CD4-positive, alpha-beta T cell treated with Interleukin-15 for 1 hour (primary cell): ENCODE measurements at regions not wholly inside any gene's neighbourhood (a gene's known extent, or its start where the extent isn't known, plus 50 kb on each side); places are given as distances from the start of the nearest gene placed in this dataset.
"Not testable (repeated sequence)": the region's sequence is repeated elsewhere in the genome, so short reads cannot be mapped to it uniquely, and the experiment has no call there.

Source experiments
- DNase-seq: peaks from one replicate; pipeline ENCODE4 v3.0.0-alpha.2; 2020

DNA sequence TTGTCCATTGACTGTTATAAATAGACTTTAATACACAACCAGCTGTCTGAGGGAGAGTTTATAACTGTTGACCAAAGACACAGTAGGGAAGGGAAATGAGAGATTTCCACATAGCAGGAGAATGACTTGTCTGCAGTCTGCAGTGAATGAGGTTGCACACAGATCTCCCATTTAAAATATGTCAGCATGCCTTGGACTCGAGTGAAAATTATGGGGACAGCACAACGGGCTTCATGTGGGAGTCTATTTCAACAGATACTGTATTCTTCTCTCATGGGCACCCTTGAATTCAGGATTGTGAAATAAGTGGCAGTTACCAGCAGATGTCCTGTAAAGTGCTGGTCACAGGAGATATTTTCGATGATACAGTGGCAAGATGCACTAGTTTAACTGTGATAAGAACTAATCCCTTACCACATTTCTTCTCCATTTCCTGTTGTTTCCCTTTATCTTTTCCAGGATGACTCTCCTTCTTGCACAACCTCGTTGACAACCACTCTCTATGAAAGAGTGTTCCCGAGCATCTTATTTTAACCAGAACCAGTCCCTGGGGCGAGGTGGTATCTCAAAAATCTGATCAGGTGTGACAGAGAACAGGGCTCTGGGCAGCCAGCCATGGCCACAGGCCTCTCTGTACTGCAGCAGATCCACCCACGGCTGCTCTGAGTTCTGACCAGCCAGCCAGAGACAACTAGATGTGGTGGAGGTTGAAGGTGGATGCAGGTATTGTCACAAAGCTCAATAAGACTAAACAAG lies 51.5 kb upstream of the MAP3K1 start:
- DNase-seq: peak; percentile 35

- DNase-seq: no peak
Measured at GRCh38 chr5:56763182-56763581, 52.2 kb upstream of the MAP3K1 start.

GRCh38 chr5:56761151-56761885 lies 54.0 kb upstream of the MAP3K1 start:
- DNase-seq: no peak

DNA sequence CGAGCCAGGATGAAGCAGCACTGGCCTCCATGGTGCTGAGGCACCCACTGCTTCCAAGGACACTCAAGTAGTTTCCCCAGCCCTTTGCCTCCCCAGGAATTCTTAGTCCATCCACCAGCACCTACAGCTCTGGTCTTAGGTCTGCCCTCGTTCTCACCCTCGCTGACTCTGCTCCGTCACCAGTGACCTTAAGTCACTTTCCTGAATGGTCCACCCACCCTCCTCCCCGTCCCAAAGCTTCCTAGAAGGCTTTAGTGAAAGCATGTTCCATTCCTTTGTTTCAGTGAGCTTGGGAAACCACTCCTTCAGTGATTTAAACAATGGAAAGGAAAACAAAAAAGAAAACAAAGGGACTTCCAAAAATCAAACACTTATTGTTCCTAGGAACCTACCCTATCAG lies 54.6 kb upstream of the MAP3K1 start:
- no peak for DNase-seq

- DNase-seq: no peak
Measured at GRCh38 chr5:56759521-56760216, 55.7 kb upstream of the MAP3K1 start.

- DNase-seq: no peak
Measured at GRCh38 chr5:56757077-56757476, 58.3 kb upstream of the MAP3K1 start.

DNA sequence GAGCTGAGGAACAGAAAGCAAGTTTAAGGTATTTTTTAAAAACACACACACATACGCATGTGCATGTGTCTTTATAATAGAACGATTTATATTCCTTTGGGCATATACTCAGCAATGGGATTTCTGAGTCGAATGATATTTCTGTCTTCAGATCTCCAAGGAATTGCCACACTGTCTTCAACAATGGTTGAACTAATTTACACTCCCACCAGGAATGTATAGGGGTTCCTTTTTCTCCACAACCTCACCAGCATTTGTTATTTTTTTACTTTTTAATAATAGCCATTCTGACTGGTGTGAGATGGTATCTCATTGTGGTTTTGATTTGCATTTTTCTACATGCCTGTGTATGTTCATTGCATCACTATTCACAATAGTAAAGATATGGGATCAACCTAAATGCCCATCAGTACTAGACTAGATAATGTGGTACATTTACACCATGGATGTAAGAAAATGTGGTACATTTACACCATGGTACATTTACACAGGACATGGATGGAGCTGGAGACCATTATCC lies 60.3 kb upstream of the MAP3K1 start:
- no peak for DNase-seq

- not testable (repeated sequence) for DNase-seq
Measured at GRCh38 chr5:56753588-56753987, 61.8 kb upstream of the MAP3K1 start.

DNA sequence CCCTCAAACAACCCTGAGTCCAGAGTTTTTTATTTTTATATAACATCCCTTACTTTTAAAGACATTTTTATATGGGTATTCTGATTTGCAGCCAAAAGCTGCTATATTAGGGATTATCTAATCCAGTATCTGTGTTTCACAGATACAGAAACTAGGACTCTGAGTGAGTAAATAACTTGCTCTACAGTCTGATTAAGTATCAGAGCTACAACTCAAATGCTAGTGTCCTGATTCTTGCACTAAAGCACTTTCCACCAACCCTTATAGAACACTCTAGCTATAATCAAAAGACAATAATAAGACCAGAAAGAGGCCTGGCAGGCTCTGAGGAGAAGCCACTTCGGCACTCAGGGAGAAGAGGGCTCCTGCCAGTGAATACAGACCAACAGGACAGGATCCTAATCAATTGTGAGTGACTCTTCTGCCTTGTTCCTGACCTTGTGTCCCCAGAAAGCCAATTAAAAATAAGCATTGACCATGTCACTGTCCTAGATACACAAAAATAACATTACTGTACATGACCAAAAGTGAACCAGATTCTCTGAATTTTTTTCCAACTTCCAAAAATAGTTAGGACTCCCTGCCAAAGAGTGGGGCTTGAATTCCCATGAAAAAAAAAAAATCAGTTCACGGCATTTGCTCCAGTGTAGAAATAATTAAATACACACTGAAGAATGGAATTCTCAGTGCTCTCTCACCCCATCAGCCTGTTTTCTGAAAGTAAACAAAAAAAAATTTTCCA lies 63.6 kb upstream of the MAP3K1 start:
- no peak for DNase-seq

GRCh38 chr5:56749842-56750241 lies 65.5 kb upstream of the MAP3K1 start:
- DNase-seq: no peak

GRCh38 chr5:56746553-56747339 lies 68.6 kb upstream of the MAP3K1 start:
- DNase-seq: no peak

DNA sequence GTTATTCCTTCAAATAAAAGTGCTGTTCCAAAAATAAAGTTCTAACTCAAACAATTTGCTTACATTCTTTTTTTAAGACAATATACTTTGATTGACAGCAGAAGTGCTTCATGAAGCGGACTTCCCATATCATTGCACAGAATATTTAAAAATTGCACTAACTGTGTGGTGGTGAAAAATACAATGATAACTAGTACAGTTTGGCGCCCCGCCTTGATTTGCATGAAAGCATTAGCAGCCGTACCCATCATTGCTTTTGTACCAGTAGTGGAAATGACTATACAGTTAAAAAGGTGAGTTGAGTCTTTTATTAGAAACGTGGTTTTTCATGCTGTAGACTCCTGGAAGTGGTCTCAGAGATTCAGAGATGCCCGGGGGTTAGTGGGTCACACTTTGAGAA lies 69.5 kb upstream of the MAP3K1 start:
- DNase-seq: no peak

- no peak for DNase-seq
Measured at GRCh38 chr5:56740868-56741267, 74.5 kb upstream of the MAP3K1 start.

DNA sequence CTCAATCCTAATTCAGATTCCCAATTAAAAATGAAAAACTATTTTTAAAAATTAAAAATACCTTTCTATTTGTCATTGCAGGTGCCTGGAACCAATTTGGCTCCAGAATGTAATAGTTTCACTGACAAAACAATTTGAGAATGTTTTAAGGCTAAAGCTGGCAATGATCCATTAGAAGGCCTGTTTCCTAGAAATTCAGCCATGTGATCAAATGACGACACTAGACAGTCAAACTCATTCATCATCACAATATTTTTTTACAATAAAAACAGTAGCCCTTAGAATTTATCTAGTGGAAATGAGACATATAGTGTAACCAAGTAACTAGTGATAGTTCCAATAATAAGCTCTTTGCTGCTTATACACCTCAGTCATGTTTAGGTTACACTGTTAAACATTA lies 75.4 kb upstream of the MAP3K1 start:
- DNase-seq: no peak

- no peak for DNase-seq
Measured at GRCh38 chr5:56737951-56738606, 77.3 kb upstream of the MAP3K1 start.

DNA sequence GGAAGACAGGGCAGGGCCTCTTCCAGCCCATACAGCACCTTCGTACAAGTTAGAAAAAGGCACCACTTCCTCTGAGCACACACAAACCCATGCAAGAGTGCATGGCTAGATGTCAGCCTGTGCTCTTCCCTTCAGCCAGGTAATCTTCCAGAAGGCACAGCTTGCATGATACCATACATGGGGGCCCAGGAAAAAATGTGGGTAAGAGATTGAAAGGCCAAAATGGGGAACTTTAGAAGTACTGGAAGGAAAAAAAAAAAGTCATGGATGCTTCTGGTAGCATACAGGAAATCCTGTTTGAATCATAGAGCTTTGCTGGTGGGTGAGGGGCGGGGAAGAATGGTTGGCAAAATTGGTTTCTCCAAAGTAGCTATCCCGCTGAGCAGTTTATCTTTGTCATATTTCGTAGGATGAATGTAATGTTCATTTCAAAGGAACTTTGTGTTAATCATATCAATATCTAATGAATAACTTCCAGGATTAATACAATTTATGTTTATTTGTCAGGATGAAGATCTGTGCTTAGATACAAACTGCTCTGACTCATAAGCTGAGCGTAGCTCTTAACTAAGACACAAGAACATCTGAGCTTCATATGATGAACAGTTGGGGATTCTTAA lies 78.2 kb upstream of the MAP3K1 start:
- no peak for DNase-seq

DNA sequence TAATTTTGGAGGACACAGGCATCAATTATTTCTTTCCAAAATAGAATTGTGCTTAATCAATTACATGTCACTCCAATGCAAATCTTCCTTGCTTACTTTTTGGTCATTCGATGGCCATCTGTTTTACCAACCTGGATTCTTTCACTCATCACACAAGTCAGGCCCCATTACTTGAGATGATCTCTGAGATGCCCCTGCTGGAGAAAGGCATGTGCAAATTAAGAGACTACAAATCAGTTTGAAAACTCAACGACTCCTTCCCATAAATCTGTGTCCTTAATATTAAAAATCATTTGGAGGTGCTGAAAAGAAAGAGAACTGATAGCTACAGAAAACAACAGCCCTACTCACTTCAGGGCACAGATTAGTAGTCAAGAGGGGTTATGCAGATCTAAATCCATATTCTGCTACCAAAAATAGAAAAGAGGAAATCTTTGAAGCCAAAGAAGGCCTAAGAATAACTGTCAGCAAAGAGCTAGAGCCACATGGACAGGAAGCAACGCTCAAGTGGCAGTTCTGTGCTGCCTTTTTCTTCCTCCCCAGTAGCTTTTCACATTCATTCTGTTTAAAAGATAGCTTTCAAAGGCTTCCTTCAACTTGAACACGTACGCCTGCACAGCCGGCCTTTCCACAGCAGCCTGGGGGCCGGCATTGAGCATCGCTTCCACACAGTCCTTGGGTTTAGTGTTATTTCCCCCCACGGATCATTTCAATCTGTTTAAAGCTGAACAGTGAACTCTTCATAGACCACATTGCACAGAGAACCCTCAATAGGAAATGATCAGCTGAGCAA lies 79.3 kb upstream of the MAP3K1 start:
- DNase-seq: no peak

DNA sequence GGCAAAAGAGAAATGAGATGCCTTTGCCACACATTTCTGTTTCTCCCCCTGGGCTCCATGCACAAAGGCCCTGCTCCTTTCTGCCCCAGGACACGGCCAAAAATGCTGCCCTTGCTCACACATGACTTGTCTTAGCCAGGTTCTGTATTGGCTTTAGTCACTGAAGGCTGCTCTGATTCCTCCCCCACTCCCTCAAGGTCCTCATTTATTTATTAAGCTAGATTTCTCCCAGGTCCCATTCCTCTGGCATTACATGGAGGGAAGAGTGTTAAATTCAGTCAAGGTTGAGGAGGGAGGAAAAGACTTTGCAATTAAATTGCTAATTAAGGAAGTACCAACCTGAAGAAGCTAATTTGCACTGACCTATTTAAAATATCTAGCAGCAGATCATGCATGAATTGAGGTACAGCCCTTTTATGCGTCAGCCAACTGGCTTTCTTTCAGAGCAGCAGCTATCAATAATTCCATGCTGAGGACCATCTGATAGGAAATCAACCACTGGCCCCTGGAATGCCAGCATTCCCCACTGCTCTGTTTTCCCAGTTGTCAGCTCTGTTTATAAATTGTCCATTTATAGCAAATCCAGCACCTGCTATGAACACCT lies 81.2 kb upstream of the MAP3K1 start:
- DNase-seq: no peak

GRCh38 chr5:56733580-56733979 lies 81.8 kb upstream of the MAP3K1 start:
- DNase-seq: no peak

GRCh38 chr5:56732121-56732520 lies 83.2 kb upstream of the MAP3K1 start:
- DNase-seq: no peak
